NCI-H2171 treated with DMSO at 0.1 percent for 48 hours (cell line): ENCODE measurements at regions not wholly inside any gene's neighbourhood (a gene's known extent, or its start where the extent isn't known, plus 50 kb on each side); places are given as distances from the start of the nearest gene placed in this dataset.
"Not testable (repeated sequence)": the region's sequence is repeated elsewhere in the genome, so short reads cannot be mapped to it uniquely, and the experiment has no call there.

ENCODE experiments used
- DNase-seq: peaks from one replicate; lab custom pipeline; 2025; lab: John Stamatoyannopoulos, UW

- no peak for DNase-seq
These were observed 765.4 kb upstream of the PCDH10 start for GRCh38 chr4:132383571-132384199.

DNA sequence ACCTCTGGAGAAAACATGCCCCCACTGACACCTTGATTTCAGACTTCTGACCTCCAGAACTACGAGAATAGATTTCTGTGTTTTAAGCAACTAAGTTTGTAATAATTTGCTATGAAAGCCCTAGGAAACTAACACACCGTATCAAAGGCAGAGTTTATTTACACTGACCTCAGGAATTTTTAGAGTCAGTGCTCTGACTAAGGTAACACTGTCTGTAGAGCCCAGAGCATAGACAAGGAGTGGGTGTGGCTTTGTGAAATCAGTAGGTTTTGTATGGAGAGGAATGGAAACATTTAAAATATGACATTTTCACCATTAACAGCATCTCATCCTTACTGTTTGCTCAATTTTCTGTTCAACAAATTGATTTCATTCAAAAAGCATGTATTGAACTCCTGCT lies 764.4 kb upstream of the PCDH10 start:
- DNase-seq, result no peak

GRCh38 chr4:132386130-132386529 lies 763.0 kb upstream of the PCDH10 start:
- no peak for DNase-seq

- no peak for DNase-seq
These were observed 762.0 kb upstream of the PCDH10 start for GRCh38 chr4:132387060-132387459.

DNA sequence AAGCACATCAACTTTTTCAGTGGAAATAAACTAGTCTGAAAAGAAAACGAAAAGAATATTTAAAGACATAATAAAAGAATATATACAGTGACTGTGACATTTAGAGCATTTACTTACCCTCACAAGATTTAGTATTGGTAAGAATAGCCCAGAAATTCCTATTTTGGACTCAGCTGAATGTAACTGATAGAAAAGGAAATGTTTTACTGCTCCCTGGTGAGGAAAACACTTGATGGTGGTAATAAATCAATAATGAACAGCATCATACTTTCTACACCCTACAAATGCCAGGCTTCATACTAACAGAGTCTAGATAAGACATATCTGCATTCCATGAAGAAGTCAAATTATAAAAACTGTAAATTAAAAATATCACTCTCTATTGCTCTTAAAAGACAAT lies 753.5 kb upstream of the PCDH10 start:
- no peak for DNase-seq

- DNase-seq, result no peak
These were observed 752.5 kb upstream of the PCDH10 start for GRCh38 chr4:132396636-132397035.

DNA sequence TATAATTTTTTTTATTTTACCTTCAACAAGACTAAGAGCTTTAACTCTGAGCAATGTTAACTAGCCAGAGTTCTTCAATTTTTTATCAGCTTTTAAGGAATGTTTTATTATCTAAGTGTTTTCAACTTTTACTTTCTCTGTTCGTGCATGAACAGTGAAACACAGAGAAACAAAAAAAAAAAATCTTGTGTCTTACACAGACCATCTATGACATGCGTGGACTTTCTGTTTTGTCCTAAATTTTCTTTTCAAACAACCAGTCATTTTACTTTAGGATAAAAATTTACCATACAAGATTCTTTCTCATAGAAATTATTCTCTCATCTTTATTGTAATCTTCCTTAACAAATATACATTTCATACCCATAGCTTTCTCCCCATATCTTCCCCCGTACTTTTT lies 731.9 kb upstream of the PCDH10 start:
- DNase-seq, result no peak

GRCh38 chr4:132427125-132427524 lies 722.0 kb upstream of the PCDH10 start:
- DNase-seq, result no peak

DNA sequence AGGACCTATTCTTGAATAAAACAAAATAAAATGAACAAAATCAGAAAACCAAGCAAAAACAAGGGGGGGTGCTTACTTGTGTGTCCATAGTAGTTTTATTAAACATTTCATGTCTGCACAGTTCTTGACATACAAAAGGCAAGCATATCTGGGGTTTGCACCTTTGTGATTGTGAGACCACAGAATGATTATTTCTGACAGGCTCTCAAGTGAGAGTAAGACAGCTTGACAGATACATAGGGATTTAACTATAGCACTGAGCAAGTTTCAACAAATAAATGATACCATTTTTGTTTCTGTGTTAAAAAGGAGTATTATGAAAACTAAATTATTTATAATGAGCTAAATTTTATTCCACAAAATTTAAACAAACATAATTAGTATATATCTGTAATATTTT lies 712.0 kb upstream of the PCDH10 start:
- DNase-seq, result no peak

GRCh38 chr4:132445386-132445785 lies 703.7 kb upstream of the PCDH10 start:
- no peak for DNase-seq

DNA sequence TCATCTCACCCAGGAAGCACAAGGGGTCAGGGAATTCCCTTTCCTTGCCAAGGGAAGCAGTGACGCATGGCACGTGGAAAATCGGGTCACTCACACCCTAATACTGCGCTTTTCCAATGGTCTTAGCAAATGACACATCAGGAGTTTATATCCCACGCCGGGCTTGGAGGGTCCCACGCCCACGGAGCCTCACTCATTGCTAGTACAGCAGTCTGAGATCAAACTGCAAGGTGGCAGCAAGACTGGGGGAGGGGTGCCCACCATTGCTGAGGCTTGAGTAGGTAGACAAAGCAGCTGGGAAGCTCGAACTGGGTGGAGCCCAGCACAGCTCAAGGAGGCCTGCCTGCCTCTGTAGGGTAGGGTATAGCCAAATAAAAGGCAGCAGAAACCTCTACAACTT lies 691.1 kb upstream of the PCDH10 start:
- DNase-seq, result not testable (repeated sequence)

DNA sequence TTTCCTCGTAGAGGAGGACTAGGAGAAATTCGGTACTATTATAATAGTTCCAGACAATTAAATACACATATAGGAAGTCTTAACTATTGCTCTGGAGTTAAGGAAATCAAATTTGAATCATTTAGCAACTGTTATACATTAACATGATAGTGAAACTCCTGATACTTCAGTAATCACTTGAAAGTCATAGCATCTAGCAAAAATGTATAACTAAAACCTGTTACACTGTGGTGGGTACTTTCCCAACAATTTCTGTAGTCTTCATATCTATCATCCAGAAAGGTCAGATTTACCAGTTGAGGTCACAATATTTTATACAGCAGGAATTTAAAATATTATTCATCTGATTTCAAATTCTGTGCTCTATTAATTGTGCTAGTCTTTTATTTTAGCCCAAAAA lies 669.6 kb upstream of the PCDH10 start:
- no peak for DNase-seq

DNA sequence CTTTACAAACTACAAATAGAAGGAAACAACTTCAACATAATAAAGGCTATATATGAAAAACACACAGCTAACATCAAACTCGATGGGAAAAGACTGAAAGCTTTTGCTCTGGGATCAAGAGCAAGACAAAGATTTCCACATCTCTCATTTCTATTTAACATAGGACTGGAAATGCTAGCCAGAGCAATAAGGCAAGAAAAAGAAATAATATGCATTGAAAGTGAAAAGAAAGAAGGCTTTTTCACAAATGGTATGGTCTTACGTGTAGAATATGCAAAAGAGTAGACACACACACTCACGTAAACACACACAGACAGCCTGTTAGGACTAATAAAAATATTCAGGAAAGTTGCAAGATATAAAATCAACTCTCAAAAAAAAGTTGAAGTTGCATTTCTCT lies 660.5 kb upstream of the PCDH10 start:
- DNase-seq, result no peak

GRCh38 chr4:132493476-132493875 lies 655.6 kb upstream of the PCDH10 start:
- DNase-seq, result no peak

DNA sequence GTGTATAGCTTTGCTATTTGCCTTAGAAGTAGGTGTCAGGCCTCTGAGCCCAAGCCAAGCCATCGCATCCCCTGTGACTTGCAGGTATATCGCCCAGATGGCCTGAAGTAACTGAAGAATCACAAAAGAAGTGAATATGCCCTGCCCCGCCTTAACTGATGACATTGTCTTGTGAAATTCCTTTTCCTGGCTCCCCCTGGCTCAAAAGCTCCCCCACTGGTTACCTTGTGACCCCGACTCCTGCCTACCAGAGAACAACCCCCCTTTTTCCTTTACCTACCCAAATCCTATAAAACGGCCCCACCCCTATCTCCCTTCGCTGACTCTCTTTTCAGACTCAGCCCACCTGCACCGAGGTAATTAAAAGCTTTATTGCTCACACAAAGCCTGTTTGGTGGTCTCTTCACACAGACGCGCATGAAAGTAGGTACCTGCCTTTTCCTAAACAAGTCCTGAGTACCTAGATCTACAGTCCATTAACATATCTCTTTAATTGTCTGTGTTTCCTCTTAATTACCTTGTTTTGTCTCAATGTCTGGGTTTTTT lies 653.8 kb upstream of the PCDH10 start:
- DNase-seq, result not testable (repeated sequence)

DNA sequence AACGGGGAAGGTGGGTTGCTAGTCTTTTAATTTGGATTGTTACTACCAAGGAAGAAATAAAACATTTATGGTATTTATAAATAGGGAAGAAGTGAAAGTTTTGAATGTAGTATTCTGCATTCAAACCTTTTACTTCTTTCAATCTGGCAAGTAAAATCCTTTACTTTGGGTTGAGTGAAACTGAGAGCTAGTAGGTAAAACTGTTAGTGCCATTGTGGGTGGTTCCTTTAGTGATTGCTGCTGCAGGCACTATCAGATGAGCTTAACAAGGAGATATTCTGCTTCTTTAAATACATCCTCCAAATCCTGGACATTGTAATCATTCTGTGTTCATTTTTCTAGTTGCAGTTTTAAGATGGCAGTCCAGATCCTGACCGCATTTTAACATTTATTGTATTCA lies 650.9 kb upstream of the PCDH10 start:
- DNase-seq, result no peak

- DNase-seq, result no peak
These were observed 647.0 kb upstream of the PCDH10 start for GRCh38 chr4:132502096-132502552.

- no peak for DNase-seq
These were observed 644.7 kb upstream of the PCDH10 start for GRCh38 chr4:132504438-132504837.

DNA sequence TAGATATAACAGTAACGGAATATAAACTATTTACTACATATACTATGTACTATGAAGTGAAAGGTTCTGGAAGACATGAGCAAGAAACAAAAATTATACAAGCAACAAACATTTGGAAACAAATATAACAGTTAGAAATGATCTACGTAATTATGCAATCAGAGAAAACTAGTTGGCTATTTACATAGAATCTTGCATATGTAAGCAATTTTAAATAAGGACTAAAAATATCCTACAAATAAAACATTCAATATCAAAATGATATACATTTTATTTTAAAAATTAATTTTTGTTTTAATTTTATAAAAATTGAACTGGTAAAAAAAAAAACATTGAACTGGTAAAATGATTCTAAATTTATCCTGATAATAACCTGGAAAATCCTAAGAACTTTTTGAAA lies 642.5 kb upstream of the PCDH10 start:
- no peak for DNase-seq

DNA sequence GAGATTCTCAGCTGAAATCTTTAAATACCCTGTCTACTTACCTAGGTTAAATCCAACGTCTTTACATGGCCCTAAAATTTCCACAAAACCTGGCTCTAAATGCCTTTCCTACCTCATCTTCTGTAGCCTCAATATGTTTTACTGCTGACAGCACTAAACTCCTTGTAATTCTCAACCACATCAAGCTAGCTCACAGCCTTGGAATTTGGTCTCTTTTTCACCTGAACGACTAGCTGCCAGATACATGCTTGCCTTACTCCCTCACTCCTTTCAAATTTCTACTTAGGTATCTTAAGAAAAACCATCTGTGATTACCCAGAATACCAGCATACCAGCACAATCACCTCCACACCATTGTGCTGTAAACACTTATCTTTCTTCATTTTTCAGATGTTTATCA lies 635.6 kb upstream of the PCDH10 start:
- no peak for DNase-seq

DNA sequence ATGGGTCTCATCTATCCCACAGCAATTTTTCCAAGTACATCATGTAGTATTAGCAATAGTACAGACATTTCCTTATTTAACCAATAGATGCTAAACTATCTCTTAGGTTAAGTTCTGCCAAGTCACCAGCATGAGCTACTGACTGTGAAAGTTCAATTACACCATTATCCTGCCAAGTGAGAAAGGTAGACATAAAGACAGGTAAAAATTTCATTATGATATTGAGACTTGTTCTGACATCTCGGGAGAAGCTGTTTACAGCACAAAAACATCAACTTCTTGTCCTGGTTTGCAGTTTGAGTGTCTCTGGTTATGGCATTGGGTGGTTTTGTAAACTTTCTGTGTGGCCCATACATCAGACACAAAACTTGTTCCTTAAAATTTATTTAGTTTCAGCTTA lies 622.4 kb upstream of the PCDH10 start:
- no peak for DNase-seq

DNA sequence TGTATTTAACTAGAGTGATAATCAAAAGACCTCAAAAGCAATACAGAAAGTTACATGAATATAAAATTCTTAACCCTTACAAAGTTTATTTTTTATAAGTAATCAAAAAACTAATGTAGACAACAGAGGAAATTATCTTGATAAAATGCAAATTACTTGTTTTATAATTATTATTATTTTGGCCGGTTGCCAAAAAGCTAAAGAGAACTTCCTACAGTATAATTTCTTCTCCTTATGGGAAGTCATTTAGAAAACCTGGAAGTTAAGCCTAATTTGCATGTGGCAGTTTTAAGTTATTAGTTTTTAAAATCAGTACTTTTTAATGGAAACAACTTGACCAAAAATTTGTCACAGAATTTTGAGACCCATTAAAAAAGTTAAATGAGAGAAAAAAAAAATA lies 621.3 kb upstream of the PCDH10 start:
- DNase-seq, result no peak

DNA sequence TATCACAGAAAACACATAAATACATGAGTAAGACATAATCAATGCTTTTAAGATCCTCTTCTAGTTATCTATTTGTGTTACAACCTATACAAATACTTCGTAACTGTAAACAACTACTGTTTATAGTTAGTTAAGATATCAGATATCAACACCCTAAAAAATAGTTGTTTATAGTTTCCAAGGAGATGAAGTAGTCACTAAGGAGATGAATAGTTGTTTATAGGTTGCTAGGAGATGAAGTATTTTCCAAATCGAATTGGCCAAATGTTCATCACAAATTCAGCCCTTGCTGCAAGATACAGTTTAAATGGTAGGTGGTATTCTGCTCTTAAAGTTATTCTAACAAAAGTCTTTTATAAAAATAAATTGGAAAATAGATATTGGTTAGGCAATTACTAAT lies 618.2 kb upstream of the PCDH10 start:
- peak; percentile 53 for DNase-seq

DNA sequence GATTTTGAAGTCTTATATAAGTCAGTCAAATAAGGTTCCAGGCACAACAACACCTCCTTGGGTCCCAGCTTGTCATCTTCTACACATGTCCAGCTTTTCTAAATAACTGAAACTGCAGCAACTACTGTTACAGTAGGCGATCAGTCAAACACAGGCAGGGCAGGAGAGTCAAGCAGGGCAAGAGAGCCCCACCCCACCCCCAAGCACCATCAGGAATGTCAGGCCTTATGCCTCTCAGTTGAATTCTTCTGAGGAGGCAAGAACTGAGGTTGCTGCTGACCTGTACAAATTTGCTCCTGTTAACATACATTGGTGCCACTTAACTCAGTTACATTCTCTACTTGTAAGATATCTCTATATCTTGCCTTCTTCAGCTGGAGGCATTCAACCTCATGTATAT lies 608.8 kb upstream of the PCDH10 start:
- no peak for DNase-seq
